Stimulated activated CD4-positive, alpha-beta T cell treated with anti-CD3 and anti-CD28 coated beads, Interleukin-12 subunit alpha, Interleukin-12 subunit beta, amount 100 ng/mL, for 24 hours (primary cell): ENCODE measurements at regions not wholly inside any gene's neighbourhood (a gene's known extent, or its start where the extent isn't known, plus 50 kb on each side); places are given as distances from the start of the nearest gene placed in this dataset.

Experiments
- DNase-seq, 2 experiments: peaks; one replicate each; pipeline ENCODE4 v3.0.0-alpha.2; 2020; ENCODE audit warnings: low read depth in 2 of 2

- no peak for DNase-seq
Observed at GRCh38 chr3:59135096-59135495, 85.3 kb upstream of the CFAP20DC start.

GRCh38 chr3:59133311-59133710 lies 83.5 kb upstream of the CFAP20DC start:
- DNase-seq = no peak

- no peak for DNase-seq
Observed at GRCh38 chr3:59131016-59131766, 81.4 kb upstream of the CFAP20DC start.

GRCh38 chr3:59128685-59129084 lies 78.9 kb upstream of the CFAP20DC start:
- no peak for DNase-seq

GRCh38 chr3:59127071-59127470 lies 77.2 kb upstream of the CFAP20DC start:
- no peak for DNase-seq

GRCh38 chr3:59126446-59126845 lies 76.6 kb upstream of the CFAP20DC start:
- no peak for DNase-seq

- DNase-seq = no peak
Observed at GRCh38 chr3:59121346-59122144, 71.7 kb upstream of the CFAP20DC start.

GRCh38 chr3:59118928-59119327 lies 69.1 kb upstream of the CFAP20DC start:
- DNase-seq = no peak

GRCh38 chr3:59117396-59117795 lies 67.6 kb upstream of the CFAP20DC start:
- no peak for DNase-seq

- DNase-seq = no peak
Observed at GRCh38 chr3:59116233-59116537, 66.4 kb upstream of the CFAP20DC start.

GRCh38 chr3:59115364-59116232 lies 65.8 kb upstream of the CFAP20DC start:
- DNase-seq = no peak

GRCh38 chr3:59107856-59108815 lies 58.3 kb upstream of the CFAP20DC start:
- DNase-seq = no peak

GRCh38 chr3:59106085-59106648 lies 56.3 kb upstream of the CFAP20DC start:
- DNase-seq = no peak

GRCh38 chr3:59103552-59103951 lies 53.7 kb upstream of the CFAP20DC start:
- DNase-seq = no peak

- no peak for DNase-seq
Observed at GRCh38 chr3:59101231-59101736, 51.5 kb upstream of the CFAP20DC start.
